Mesothelial cell of epicardium (in vitro differentiated cells): ENCODE measurements at regions not wholly inside any gene's neighbourhood (a gene's known extent, or its start where the extent isn't known, plus 50 kb on each side); places are given as distances from the start of the nearest gene placed in this dataset.

Source experiments
- DNase-seq, 2 experiments: peaks; one replicate each; pipeline ENCODE4 v3.0.0; 2021; ENCODE audit warnings: low spot score in 2 of 2; ENCODE audit not compliant: unreplicated experiment in 2 of 2
- H3K27ac Mint-ChIP-seq: 2 replicates; pipeline ENCODE4 v1.8.0; 2021; ENCODE audit warnings: mixed read lengths
- H3K27me3 Mint-ChIP-seq: 2 replicates; pipeline ENCODE4 v1.8.0; 2021; ENCODE audit warnings: low read depth, mixed read lengths
- H3K36me3 Mint-ChIP-seq: 2 replicates; pipeline ENCODE4 v1.8.0; 2021; ENCODE audit warnings: mixed read lengths
- H3K4me1 Mint-ChIP-seq: 2 replicates; pipeline ENCODE4 v1.8.0; 2021; ENCODE audit warnings: mixed read lengths
- H3K4me3 Mint-ChIP-seq: 2 replicates; pipeline ENCODE4 v1.8.0; 2021; ENCODE audit warnings: mild to moderate bottlenecking, moderate library complexity, mixed read lengths
- H3K9me3 Mint-ChIP-seq: 2 replicates; pipeline ENCODE4 v1.8.0; 2021; ENCODE audit warnings: mixed read lengths
- TF ChIP-seq, protein P1 (sequence below): fragments of 200-600 bp; sonication (generic); IDR thresholded peaks from one replicate; pipeline ENCODE4 v1.5.0; 2021; ENCODE audit warnings: antibody characterized with exemption; ENCODE audit not compliant: unreplicated experiment

DNA sequence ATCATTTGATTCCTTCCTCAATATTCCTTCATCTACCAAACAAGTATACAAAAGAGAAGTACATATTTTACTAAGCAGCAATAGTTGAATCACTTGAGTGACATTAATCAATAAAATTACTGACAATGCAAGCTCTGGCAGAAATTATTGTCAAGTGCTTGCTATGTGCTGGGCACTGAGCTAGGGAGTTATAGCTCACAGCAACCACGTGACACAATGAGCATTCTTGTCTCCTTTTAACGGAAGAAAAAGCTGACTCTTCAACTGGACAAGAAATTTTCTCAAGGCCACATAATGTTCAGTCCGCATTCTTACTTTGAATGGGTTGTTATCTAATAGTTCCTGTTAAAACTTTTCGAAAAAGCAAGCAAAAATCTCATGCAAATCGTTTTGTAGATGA lies 500.1 kb downstream of the PYDC2 start:
- TF ChIP-seq, protein P1, sequence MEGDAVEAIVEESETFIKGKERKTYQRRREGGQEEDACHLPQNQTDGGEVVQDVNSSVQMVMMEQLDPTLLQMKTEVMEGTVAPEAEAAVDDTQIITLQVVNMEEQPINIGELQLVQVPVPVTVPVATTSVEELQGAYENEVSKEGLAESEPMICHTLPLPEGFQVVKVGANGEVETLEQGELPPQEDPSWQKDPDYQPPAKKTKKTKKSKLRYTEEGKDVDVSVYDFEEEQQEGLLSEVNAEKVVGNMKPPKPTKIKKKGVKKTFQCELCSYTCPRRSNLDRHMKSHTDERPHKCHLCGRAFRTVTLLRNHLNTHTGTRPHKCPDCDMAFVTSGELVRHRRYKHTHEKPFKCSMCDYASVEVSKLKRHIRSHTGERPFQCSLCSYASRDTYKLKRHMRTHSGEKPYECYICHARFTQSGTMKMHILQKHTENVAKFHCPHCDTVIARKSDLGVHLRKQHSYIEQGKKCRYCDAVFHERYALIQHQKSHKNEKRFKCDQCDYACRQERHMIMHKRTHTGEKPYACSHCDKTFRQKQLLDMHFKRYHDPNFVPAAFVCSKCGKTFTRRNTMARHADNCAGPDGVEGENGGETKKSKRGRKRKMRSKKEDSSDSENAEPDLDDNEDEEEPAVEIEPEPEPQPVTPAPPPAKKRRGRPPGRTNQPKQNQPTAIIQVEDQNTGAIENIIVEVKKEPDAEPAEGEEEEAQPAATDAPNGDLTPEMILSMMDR: no peak
- Mint-ChIP-seq H3K4me3 (no peak overlapping the region), H3K27ac (peak overlapping the region; percentile 82), H3K36me3 (no peaks in the 10 kb centered on the region), H3K27me3 (no peaks in the 10 kb centered on the region), H3K9me3 (no peaks in the 10 kb centered on the region), H3K4me1 (peaks cover 36% of the 10 kb centered on the region)
- no peak for DNase-seq

DNA sequence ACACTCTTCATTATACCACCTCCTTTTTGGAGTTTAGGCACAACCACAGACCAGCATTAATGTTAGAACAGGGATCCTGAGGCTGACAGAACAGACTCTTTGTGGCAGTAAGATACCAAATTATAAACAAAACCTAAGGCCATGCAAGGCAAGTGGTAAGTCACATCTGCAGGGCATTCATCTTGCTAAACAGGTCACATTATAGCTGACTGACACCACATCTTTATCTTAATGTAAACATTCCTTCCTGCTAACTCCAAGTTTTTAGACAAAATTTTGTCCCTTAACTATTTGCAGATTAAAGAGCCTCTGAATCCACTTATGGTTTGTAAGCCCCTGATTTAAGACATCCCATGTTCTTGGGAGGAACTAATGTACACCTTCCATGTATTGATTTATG lies 500.6 kb downstream of the PYDC2 start:
- DNase-seq: no peak
- no peaks in the 10 kb centered on the region for H3K36me3 Mint-ChIP-seq
- TF ChIP-seq, protein P1: no peak
- no peak overlapping the region for H3K4me3 Mint-ChIP-seq
- peaks cover 39% of the 10 kb centered on the region for H3K4me1 Mint-ChIP-seq
- peak overlapping the region; percentile 82 for H3K27ac Mint-ChIP-seq
- no peaks in the 10 kb centered on the region for H3K9me3 Mint-ChIP-seq
- no peaks in the 10 kb centered on the region for H3K27me3 Mint-ChIP-seq

GRCh38 chr3:191962324-191962723 lies 501.4 kb downstream of the PYDC2 start:
- Mint-ChIP-seq H3K9me3 (no peaks in the 10 kb centered on the region), H3K27me3 (no peaks in the 10 kb centered on the region), H3K27ac (no peak overlapping the region), H3K36me3 (no peaks in the 10 kb centered on the region), H3K4me3 (no peak overlapping the region), H3K4me1 (peaks cover 47% of the 10 kb centered on the region)
- TF ChIP-seq, protein P1: no peak
- no peak for DNase-seq

DNA sequence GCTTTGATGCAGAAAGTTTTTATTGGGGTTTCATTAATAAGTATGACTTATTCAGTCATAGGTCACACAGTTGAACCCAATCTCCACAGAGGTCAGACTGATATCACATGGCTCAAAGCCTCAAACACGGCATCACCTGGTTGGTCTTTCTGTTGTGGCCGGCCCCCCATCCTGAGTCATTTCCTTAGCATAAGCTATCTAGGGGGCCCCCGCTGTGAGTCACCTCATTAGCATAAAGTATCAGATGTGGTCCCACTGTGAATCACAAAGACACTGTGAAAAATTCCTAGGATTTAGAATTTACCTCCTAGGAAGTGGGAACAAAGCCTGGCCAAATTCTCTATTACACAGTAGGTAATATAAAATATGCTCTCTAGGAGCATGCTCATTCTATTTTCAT lies 502.2 kb downstream of the PYDC2 start:
- no peak for DNase-seq
- H3K27ac Mint-ChIP-seq: no peak overlapping the region
- H3K4me1 Mint-ChIP-seq: peaks cover 50% of the 10 kb centered on the region

GRCh38 chr3:191966556-191966955 lies 505.6 kb downstream of the PYDC2 start:
- peaks cover 27% of the 10 kb centered on the region for H3K4me1 Mint-ChIP-seq
- TF ChIP-seq, protein P1: no peak
- no peaks in the 10 kb centered on the region for H3K27me3 Mint-ChIP-seq

More for the DNA sequence above, 502.2 kb downstream of the PYDC2 start:
- Mint-ChIP-seq H3K36me3 (no peaks in the 10 kb centered on the region), H3K27me3 (no peaks in the 10 kb centered on the region), H3K4me3 (no peak overlapping the region), H3K9me3 (no peaks in the 10 kb centered on the region)
- TF ChIP-seq, protein P1: no peak

DNA sequence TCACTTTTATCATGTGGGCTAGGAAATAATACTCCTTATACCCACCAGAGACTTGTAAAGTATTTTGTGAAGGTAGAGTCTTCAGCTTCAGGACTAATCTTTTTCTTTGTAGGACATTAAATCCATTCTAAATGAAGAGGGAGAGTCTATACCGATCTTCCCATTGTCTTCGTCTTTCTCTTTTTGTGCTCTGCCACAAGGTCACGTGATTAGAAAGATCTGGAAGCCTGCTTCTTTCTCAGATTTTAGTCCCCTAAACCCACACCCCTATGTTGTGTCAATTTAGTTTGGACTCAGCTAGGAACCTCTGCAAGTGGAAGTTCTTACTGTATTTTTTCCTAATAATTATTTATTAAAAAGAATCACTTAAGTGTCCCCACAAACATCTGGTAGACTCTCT lies 507.3 kb downstream of the PYDC2 start:
- Mint-ChIP-seq H3K27me3 (no peaks in the 10 kb centered on the region), H3K27ac (no peak overlapping the region), H3K4me3 (no peak overlapping the region), H3K36me3 (no peaks in the 10 kb centered on the region), H3K9me3 (no peaks in the 10 kb centered on the region), H3K4me1 (peaks cover 18% of the 10 kb centered on the region)
- DNase-seq: no peak
- TF ChIP-seq, protein P1: no peak

More at GRCh38 chr3:191966556-191966955, 505.6 kb downstream of the PYDC2 start:
- no peak overlapping the region for H3K4me3 Mint-ChIP-seq
- no peaks in the 10 kb centered on the region for H3K36me3 Mint-ChIP-seq
- no peak overlapping the region for H3K27ac Mint-ChIP-seq
- H3K9me3 Mint-ChIP-seq: no peaks in the 10 kb centered on the region
- no peak for DNase-seq
